Kasumi-1 (cell line): ENCODE measurements at regions not wholly inside any gene's neighbourhood (a gene's known extent, or its start where the extent isn't known, plus 50 kb on each side); places are given as distances from the start of the nearest gene placed in this dataset.

Experiments
- DNase-seq, 2 experiments: peaks; one replicate each; lab custom pipeline; 2025; lab: John Stamatoyannopoulos, UW

DNA sequence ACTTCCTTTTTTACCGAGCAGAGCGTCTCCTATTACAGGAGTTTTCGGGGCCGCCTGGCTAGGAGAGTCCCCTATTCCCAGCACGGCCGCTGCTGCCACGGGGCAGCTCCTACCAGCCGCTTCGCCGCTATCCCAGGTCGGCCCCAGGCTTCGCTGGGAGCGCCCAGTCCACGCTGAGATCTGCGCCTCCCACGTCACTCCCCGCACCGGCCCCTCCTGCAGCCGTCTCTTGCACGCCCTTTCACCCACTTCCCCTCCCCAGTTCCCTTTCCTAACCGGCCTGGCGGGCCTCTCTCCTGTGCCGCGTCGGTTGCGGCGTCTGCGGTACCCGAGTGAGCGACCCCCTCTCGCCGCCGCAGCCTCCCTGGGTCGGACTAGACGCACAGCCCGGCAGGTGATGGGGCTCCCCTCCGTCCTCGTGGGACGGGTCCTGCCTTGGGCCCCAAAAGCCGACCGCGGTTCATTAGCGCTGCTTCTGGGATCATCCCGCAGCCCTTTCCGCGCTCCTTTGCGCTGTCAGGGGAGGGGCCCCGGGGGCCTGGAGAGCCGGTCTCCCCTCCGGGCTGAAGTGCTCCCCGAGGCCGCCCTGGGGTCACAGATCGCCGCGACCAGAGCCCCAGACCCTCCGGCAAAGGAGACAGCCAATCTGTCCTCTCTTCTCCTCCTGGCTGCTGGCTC lies 1318.4 kb downstream of the TMEM121 start:
- peak; percentile 84 to 88 for DNase-seq

DNA sequence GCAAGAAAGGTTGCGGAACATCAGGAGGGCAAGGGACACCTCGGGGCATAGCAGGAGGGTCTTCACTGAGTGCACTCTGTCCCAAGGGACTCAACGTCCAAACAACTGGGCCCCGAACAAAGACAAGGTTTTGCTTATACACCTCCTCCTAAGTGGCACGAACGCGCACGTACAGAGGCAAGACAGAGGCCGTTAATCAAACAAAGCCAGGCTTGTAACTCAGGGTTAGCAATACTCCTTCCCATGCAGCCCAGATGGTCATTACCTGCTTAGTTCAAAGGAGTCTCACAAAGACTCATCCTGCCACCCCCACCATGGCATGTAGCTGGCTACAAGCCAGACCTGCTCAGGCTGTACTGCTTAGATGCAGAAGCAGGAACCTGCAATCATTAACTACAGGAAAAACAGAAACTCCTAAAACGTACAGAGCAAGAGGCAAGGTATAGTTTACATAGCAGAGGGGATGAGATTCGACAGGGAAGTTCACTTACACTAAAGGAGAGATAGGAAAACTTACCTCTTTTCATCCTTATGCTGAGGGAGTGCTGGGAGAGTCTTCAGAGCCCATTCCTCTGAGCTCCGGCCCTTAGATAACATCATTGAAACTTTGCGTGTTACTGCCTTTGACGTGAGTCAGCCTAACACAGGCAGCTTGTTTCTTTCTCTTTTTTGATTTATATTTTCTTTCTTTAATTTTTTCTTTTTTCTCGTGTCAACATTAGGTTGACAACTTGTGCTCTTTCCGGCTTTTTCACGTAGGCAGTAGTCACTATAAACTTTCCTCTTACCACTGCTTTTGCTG lies 1319.1 kb downstream of the TMEM121 start:
- peak; percentile 61 to 68 for DNase-seq

DNA sequence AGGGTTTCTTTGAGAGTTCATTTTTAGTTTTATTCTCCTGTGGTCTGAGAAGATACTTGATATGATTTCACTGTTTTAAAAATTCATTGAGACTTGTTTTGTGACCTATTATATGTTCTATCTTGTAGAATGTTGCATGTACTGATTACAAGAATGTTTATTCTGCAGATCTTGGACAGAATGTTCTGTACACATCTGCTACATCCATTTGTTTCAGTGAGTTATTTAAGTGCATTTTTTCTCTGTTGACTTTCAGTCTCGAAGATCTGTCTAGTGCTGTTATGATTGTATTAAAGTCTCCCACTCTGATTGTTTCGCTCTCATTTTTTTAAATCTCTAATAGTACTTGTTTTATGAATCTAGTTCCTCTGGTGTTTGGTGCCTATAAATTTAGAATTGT lies 1319.8 kb downstream of the TMEM121 start:
- DNase-seq = peak in 1 of 2 experiments; percentile 46

DNA sequence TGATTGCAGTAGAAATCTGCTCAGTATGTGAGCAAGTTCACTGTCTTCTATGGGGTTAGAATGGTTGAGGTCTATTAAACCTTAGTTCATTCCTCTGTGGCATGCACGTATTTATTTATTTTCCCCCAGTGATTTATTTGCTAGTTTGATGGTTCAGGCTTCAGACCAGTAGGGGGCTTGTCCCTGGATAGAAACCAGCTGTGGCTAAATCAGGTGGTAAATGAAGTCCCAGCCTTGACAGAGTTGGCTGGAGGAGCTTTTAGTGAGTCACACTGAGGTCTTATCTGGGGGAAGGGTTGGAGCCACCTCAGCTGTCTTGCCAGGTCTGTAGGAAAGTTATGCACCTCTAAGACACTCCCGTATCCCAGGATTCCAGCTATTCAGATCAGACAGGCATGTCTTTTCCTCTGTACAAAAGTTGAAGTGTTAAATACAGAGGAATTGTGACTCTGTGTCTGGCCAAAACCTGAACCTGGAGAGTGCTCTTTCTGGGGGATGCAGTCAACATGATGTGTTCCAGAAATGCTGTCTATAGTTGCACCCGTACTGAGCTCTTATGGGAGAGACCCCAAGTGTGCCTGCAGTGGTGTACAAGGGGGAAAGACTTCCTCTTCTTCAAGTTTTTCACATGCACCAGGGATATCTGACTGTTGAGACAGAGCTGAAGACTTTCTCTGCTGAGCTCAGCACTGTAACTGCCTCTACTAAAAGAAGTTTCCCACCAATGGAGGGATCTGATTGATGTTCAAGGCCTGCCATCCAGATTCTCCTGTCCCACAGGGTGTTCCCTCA lies 1322.1 kb downstream of the TMEM121 start:
- peak; percentile 74 to 76 for DNase-seq

DNA sequence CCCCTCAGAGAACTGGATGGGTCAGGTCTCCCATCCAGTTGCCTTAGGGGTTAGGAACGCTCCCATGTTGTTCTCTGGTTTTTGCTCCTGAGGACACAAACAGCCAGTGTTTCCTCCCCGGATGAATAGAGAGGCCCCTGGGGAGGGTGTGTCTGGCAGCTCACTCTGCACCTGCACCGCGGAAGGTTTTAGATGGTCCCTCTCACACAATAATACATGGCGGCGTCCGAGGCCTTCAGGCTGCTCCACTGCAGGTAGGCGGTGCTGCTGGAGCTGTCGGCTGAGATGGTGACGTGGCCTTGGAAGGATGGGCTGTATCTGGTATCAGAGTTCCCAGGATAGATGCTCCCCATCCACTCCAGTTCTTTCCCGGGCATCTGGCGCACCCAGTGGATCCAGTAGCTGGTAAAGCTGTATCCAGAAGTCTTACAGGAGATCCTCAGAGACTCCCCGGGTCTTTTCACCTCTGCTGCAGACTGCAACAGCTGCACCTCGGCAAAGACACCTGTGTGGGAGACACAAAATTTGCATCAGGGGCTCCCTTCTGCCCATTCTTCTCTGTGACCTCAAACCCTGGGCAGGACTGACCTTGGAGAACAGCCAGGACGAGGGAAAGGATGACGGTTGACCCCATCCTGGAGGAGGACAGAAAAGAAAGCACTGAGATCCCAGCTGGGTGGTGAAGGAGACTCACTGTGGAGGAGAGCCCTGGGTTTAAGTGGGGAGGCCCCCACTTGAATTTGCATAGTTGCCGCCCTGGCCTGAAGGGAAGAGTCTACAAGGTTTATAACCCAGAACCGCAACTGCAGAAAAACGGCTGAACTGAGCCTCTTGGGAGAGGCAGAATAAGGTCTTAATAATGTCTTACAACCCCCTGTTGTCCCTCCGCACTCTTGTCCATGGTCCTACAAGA lies 1324.8 kb downstream of the TMEM121 start:
- no peak for DNase-seq

DNA sequence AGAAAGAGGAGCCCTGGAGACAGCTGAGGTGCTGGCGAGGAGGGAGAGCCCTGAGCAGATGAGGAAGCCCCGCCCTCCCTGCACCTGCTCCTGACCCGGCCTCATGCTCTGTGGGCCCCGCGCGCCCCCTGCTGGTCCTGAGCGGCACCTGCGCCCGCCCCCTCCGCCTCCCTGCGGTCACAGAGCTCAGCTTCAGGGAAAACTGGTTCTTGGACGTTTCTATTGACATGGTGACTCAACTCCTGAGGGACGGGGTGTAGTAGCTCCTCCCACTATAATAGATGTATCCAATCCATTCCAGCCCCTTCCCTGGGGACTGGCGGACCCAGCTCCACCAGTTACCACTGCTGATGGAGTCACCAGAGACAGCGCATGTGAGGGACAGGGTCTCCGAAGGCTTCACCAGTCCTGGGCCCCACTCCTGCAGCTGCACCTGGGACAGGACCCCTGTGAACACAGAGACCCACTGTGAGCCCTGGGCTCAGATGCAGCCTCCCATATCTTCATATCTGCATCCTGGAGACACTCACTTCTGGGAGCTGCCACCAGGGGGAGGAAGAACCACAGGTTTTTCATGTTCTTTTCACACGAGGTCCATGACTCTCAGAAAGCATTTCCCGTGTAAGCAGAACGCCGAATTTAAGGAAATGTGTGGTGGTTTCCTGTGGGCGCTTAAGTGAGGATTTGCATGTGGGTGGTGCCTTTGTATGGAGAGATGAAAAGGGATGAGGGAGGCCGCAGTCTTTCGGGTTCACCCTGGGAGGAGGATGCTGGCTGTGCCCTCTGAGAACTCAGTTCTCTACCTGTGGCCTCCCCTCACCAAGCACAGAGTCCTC lies 1346.4 kb downstream of the TMEM121 start:
- peak; percentile 84 to 85 for DNase-seq

- peak; percentile 25 to 46 for DNase-seq
These were observed 1348.0 kb downstream of the TMEM121 start for GRCh38 chr14:106874350-106874749.

- peak; percentile 54 to 64 for DNase-seq
These were observed 1349.1 kb downstream of the TMEM121 start for GRCh38 chr14:106875503-106875902.

GRCh38 chr14:106876711-106877110 lies 1350.3 kb downstream of the TMEM121 start:
- DNase-seq = no peak

GRCh38 chr14:106877517-106877916 lies 1351.1 kb downstream of the TMEM121 start:
- DNase-seq = peak in 1 of 2 experiments; percentile 17

GRCh38 chr14:106879241-106879640 lies 1352.9 kb downstream of the TMEM121 start:
- peak; percentile 77 to 84 for DNase-seq

DNA sequence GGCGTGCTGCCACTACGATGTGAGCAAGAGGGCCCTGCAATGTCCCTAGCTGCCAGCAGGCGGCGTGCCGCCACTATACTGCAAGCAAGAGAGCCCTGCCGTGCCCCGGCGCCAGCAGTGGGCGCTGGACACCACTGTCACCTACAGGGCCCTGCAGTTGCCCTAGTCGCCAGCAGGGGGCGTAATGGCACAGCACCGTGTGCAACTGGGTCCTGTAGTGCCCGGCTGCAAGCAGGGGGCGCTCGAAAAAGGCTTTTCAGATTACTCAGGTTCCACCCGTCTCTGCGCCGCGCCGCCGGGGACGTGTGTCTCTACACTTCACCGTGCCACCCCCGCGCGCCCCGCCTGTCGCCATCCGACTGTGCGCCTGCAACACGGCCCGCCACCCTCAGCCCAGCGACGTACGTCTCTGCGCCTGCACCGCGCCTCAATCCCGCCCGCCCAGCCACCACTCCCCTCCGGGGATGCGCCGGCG lies 1356.9 kb downstream of the TMEM121 start:
- DNase-seq = peak; percentile 9 to 23
